SK-N-SH (cell line): ENCODE measurements at regions not wholly inside any gene's neighbourhood (a gene's known extent, or its start where the extent isn't known, plus 50 kb on each side); places are given as distances from the start of the nearest gene placed in this dataset.

Source experiments
- CTCF ChIA-PET: fragments of 300-600, 350-600 bp; formaldehyde crosslinking; extraction: SDS; loops from one replicate; lab custom pipeline; 2021; lab: Yijun Ruan, JAX
- POLR2A ChIA-PET: fragments of 350-600 bp; sonication (Branson Sonifier 250); formaldehyde crosslinking; extraction: SDS; loops from one replicate; lab custom pipeline; 2020; ENCODE audit warnings: antibody characterized with exemption, inconsistent platforms; lab: Yijun Ruan, JAX
- DNase-seq: peaks from one replicate; pipeline ENCODE4 v3.0.0; 2012
- H2AFZ ChIP-seq: fragments of 200-600 bp; sonication (generic); 2 replicates; pipeline ENCODE4 v1.8.1; 2016; ENCODE audit warnings: antibody characterized with exemption, mild to moderate bottlenecking, low read depth
- H3F3A ChIP-seq: fragments of 200-600 bp; sonication (generic); replicated peaks from 2 replicates; pipeline ENCODE3; 2016; ENCODE audit warnings: antibody characterized with exemption, mild to moderate bottlenecking; ENCODE audit not compliant: insufficient read depth
- H3K27ac ChIP-seq, 2 experiments: fragments of 200-500 bp in 1 of 2; fragments of 200-600 bp in 1 of 2; sonication (Bioruptor generic) in 1 of 2; sonication (generic), shearing (Covaris generic) in 1 of 2; 2 replicates each; pipeline versions ENCODE4 v1.5.1 to v1.6.1; 2014 to 2016; ENCODE audit warnings: low read depth in 2 of 2, inconsistent platforms in 1 of 2, low read length in 1 of 2, mild to moderate bottlenecking in 1 of 2, mixed read lengths in 1 of 2
- H3K27me3 ChIP-seq: fragments of 200-600 bp; sonication (generic), shearing (Covaris generic); 2 replicates; pipeline ENCODE4 v1.6.1; 2016; ENCODE audit warnings: mixed run types; ENCODE audit not compliant: insufficient read depth
- H3K36me3 ChIP-seq, 2 experiments: fragments of 200-500 bp in 1 of 2; fragments of 200-600 bp in 1 of 2; sonication (Bioruptor generic) in 1 of 2; sonication (generic) in 1 of 2; replicated peaks in 1 of 2; 2 replicates each; pipeline versions ENCODE3 to v1.5.1; 2014 to 2016; ENCODE audit warnings: low read length in 1 of 2, mild to moderate bottlenecking in 1 of 2; ENCODE audit not compliant: insufficient read depth in 2 of 2, control insufficient read depth in 1 of 2
- H3K4me1 ChIP-seq, 2 experiments: fragments of 200-500 bp in 1 of 2; fragments of 200-600 bp in 1 of 2; sonication (Bioruptor generic) in 1 of 2; sonication (generic), shearing (Covaris generic) in 1 of 2; 2 replicates each; pipeline versions ENCODE4 v1.5.1 to v1.6.1; 2014 to 2016; ENCODE audit warnings: low read depth in 1 of 2, low read length in 1 of 2, mixed run types in 1 of 2; ENCODE audit not compliant: insufficient read depth in 2 of 2, control insufficient read depth in 1 of 2
- H3K4me2 ChIP-seq: fragments of 200-600 bp; sonication (generic), shearing (Covaris generic); 2 replicates; pipeline ENCODE4 v1.6.1; 2017; ENCODE audit warnings: mixed run types
- H3K4me3 ChIP-seq, 2 experiments: fragments of 200-500 bp in 1 of 2; fragments of 200-600 bp in 1 of 2; sonication (Bioruptor generic) in 1 of 2; sonication (generic), shearing (Covaris generic) in 1 of 2; 2 replicates each; pipeline versions ENCODE4 v1.5.1 to v1.8.1; 2014 to 2016; ENCODE audit warnings: low read depth in 2 of 2, inconsistent platforms in 1 of 2, low read length in 1 of 2, mild to moderate bottlenecking in 1 of 2, mixed read lengths in 1 of 2, moderate library complexity in 1 of 2
- H3K79me2 ChIP-seq: fragments of 200-600 bp; sonication (generic); 2 replicates; pipeline ENCODE4 v1.8.1; 2017; ENCODE audit warnings: mild to moderate bottlenecking; ENCODE audit not compliant: insufficient read depth
- H3K9ac ChIP-seq: fragments of 200-600 bp; sonication (generic); 2 replicates; pipeline ENCODE4 v1.6.1; 2017; ENCODE audit warnings: mixed run types
- H3K9me2 ChIP-seq: fragments of 200-600 bp; sonication (generic); 2 replicates; pipeline ENCODE4 v1.6.1; 2017; ENCODE audit warnings: mixed run types
- H3K9me3 ChIP-seq: fragments of 200-600 bp; sonication (generic); 2 replicates; pipeline ENCODE4 v1.6.1; 2017; ENCODE audit warnings: mixed run types, mild to moderate bottlenecking, moderate library complexity
- H4K20me1 ChIP-seq: fragments of 200-600 bp; sonication (generic); 2 replicates; pipeline ENCODE4 v1.6.1; 2017; ENCODE audit warnings: mild to moderate bottlenecking, mixed run types; ENCODE audit not compliant: insufficient read depth
- EP300 ChIP-seq, 2 experiments: IDR thresholded peaks; 2 replicates each; pipeline versions ENCODE4 v1.4.0 to v1.6.1; 2012; ENCODE audit warnings: borderline replicate concordance in 1 of 2, low read depth in 1 of 2, low read length in 1 of 2
- FOSL2 ChIP-seq: IDR thresholded peaks from 2 replicates; pipeline ENCODE4 v1.4.0; 2012; ENCODE audit warnings: low read depth, mild to moderate bottlenecking, moderate library complexity, borderline replicate concordance
- FOXM1 ChIP-seq: IDR thresholded peaks from 2 replicates; pipeline ENCODE4 v1.4.0; 2012; ENCODE audit warnings: low read depth, mild to moderate bottlenecking
- GATA2 ChIP-seq: sonication (generic); formaldehyde crosslinking; IDR thresholded peaks from 2 replicates; pipeline ENCODE4 v1.5.0; 2020; ENCODE audit warnings: mild to moderate bottlenecking, missing genetic modification reagents
- IRF3 ChIP-seq: fragments of 150-350 bp; IDR thresholded peaks from 2 replicates; pipeline ENCODE4 v1.6.1; 2016; ENCODE audit warnings: mild to moderate bottlenecking, low read depth, low read length
- JUND ChIP-seq: IDR thresholded peaks from 2 replicates; pipeline ENCODE4 v1.4.0; 2012
- MAX ChIP-seq: IDR thresholded peaks from 2 replicates; pipeline ENCODE4 v1.4.0; 2012; ENCODE audit warnings: low read depth
- MEF2A ChIP-seq: IDR thresholded peaks from 2 replicates; pipeline ENCODE4 v1.4.0; 2012; ENCODE audit warnings: low read depth, borderline replicate concordance
- MXI1 ChIP-seq: IDR thresholded peaks from 2 replicates; pipeline ENCODE4 v1.6.1; 2012; ENCODE audit warnings: mild to moderate bottlenecking, low read depth, low read length, improper control_type of control experiment
- NFIC ChIP-seq: IDR thresholded peaks from 2 replicates; pipeline ENCODE4 v1.4.0; 2012; ENCODE audit warnings: borderline replicate concordance
- NRF1 ChIP-seq: IDR thresholded peaks from 2 replicates; pipeline ENCODE4 v1.6.1; 2012; ENCODE audit warnings: low read depth, mild to moderate bottlenecking, low read length
- RAD21 ChIP-seq: IDR thresholded peaks from 2 replicates; pipeline ENCODE4 v1.6.1; 2012; ENCODE audit warnings: mild to moderate bottlenecking, low read length
- RCOR1 ChIP-seq: fragments of 150-350 bp; IDR thresholded peaks from 2 replicates; pipeline ENCODE4 v1.6.1; 2017; ENCODE audit warnings: antibody characterized with exemption, low read length
- RFX5 ChIP-seq: IDR thresholded peaks from 2 replicates; pipeline ENCODE4 v1.6.1; 2012; ENCODE audit warnings: mild to moderate bottlenecking, improper control_type of control experiment, low read length
- SIN3A ChIP-seq: IDR thresholded peaks from 2 replicates; pipeline ENCODE4 v1.6.1; 2012; ENCODE audit warnings: low read depth, mild to moderate bottlenecking, low read length, moderate library complexity, borderline replicate concordance
- SMC3 ChIP-seq: IDR thresholded peaks from 2 replicates; pipeline ENCODE4 v1.6.1; 2012; ENCODE audit warnings: low read depth, low read length, improper control_type of control experiment
- TCF12 ChIP-seq: IDR thresholded peaks from 2 replicates; pipeline ENCODE4 v1.4.0; 2012
- TEAD4 ChIP-seq: IDR thresholded peaks from 2 replicates; pipeline ENCODE4 v1.4.0; 2012; ENCODE audit warnings: mild to moderate bottlenecking, borderline replicate concordance; ENCODE audit not compliant: insufficient read depth
- YY1 ChIP-seq: IDR thresholded peaks from 2 replicates; pipeline ENCODE4 v1.4.0; 2012; ENCODE audit warnings: low read depth, mild to moderate bottlenecking
- WGBS: methylation state at CpG from one replicate; pipeline ENCODE4 v1.1.6; 2017; ENCODE audit warnings: low lambda C conversion rate; 5-methylcytosine and 5-hydroxymethylcytosine counted together
- TF ChIP-seq, protein P1 (sequence below): fragments of 150-350 bp; IDR thresholded peaks from 2 replicates; pipeline ENCODE4 v1.6.1; 2017; ENCODE audit warnings: antibody characterized with exemption, low read length, low read depth, borderline replicate concordance

GRCh38 chr10:8137726-8138125 is 83.2 kb downstream of the GATA3 start (continued):
- TF ChIP-seq FOSL2 (no peak), MXI1 (no peak), SMC3 (no peak), TCF12 (no peak), GATA2 (CRISPR knock-in tag) (no peak)

DNA sequence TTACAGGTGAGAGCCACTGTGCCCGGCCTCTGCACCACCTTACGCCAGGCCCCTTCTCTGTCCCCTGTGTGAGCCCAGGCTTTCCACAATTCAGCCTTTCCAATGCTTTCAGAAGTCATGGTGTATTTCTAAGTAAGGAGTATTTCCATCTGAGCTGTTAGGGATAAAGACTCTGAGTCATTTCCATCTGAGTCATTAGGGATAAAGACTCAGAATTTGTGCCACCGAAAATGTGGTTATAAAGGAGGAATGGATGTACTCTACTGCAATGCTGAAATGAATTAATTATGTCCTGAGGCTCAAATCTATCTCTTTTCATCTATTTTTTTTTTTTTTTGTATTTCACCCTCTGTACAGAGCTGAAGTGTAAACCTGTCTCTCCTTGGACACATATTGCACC is 84.0 kb downstream of the GATA3 start:
- peak overlapping the region; percentile 51; the same call in 1 of the 2 replicates for H3K4me2 ChIP-seq
- peak overlapping the region in 1 of 2 experiments; percentile 32; a peak in 1 of 4 replicates for H3K27ac ChIP-seq
- H4K20me1 ChIP-seq: no peaks in the 10 kb centered on the region
- H2AFZ ChIP-seq: no peak overlapping the region
- H3K27me3 ChIP-seq: no peaks in the 10 kb centered on the region
- H3K4me1 ChIP-seq: peaks cover 3 to 6% of the 10 kb centered on the region in 2 experiments; a peak in 2 of 4 replicates
- H3K36me3 ChIP-seq: no peaks in the 10 kb centered on the region
- DNase-seq: no peak
- no peak overlapping the region for H3K4me3 ChIP-seq
- no peak overlapping the region for H3K9ac ChIP-seq
- H3F3A ChIP-seq: peaks cover 9% of the 10 kb centered on the region
- ChIA-PET CTCF (interaction anchor here (1.2 kb wide), 1 partner anchor 42 kb away, joined by 3 read pairs; no protein-coding TSS in a partner anchor), POLR2A (no interaction called here)
- no peaks in the 10 kb centered on the region for H3K79me2 ChIP-seq
- no peaks in the 10 kb centered on the region for H3K9me3 ChIP-seq
- TF ChIP-seq FOSL2: peak; percentile 94
- TF ChIP-seq RCOR1: peak; percentile 30; the same call in 1 of the 2 replicates
- peak; percentile 80 for TF ChIP-seq JUND
- no peak for TF ChIP-seq MEF2A
- TF ChIP-seq SIN3A: no peak
- TF ChIP-seq NRF1: no peak
- TF ChIP-seq RAD21: 0 out of 2 replicates have a peak, but pooled peaks have one; percentile 6
- TF ChIP-seq, protein P1, sequence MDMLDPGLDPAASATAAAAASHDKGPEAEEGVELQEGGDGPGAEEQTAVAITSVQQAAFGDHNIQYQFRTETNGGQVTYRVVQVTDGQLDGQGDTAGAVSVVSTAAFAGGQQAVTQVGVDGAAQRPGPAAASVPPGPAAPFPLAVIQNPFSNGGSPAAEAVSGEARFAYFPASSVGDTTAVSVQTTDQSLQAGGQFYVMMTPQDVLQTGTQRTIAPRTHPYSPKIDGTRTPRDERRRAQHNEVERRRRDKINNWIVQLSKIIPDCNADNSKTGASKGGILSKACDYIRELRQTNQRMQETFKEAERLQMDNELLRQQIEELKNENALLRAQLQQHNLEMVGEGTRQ: no peak
- peak in 1 of 2 experiments; percentile 54; a peak in 1 of 4 replicates for TF ChIP-seq EP300 (IDR thresholded peaks at IDR 0.05; ENCODE audit: borderline replicate concordance in 1 of 2, low read depth in 1 of 2, low read length in 1 of 2)
- TF ChIP-seq TCF12: peak; percentile 46; the same call in 1 of the 2 replicates
- peak; percentile 8; the same call in 1 of the 2 replicates for TF ChIP-seq NFIC
- 0 out of 2 replicates have a peak, but pooled peaks have one; percentile 22 for TF ChIP-seq TEAD4
- TF ChIP-seq, all 33 proteins: peak for 8
- H3K9me2 ChIP-seq: no peaks in the 10 kb centered on the region
- 32% methylated on average over 3 of the region's 3 CpGs for WGBS

DNA sequence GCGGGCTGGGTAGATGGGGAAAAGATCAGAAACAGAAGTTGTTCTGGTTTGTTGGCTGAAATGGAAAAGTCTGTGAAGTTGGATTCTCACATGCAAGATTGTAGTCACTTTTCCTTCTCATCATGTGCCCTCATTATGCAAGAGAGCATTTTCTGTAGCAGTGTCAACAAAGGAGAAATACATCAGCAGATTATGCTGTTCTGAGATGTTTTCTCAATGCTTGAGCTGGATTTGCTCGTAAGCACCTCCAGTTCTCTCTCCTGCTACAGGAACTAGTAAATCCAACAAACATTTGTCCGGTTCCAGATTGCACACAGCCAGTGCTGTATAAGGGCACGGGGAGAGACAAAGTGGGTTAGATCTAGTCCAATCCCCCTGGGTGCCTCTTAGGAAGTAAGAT is 90.0 kb downstream of the GATA3 start:
- no peak overlapping the region for H2AFZ ChIP-seq
- H3K4me1 ChIP-seq: peaks cover 0 to 6% of the 10 kb centered on the region in 2 experiments; a peak in 1 of 4 replicates
- no peak overlapping the region for H3K27ac ChIP-seq
- H3K4me3 ChIP-seq: no peak overlapping the region
- H3K79me2 ChIP-seq: no peaks in the 10 kb centered on the region
- H3K9me2 ChIP-seq: no peaks in the 10 kb centered on the region
- DNase-seq: no peak
- WGBS: 97% methylated on average over 4 of the region's 4 CpGs
- H4K20me1 ChIP-seq: no peaks in the 10 kb centered on the region
- no peak overlapping the region for H3K9ac ChIP-seq
- POLR2A ChIA-PET: no interaction called here
- H3F3A ChIP-seq: no peaks in the 10 kb centered on the region
- CTCF ChIA-PET: interaction anchor here (0.7 to 1.9 kb wide), 2 partner anchors 12 to 267 kb away, joined by 3 to 10 read pairs; no protein-coding TSS in a partner anchor
- no peak overlapping the region for H3K4me2 ChIP-seq
- no peaks in the 10 kb centered on the region for H3K36me3 ChIP-seq
- H3K9me3 ChIP-seq: no peaks in the 10 kb centered on the region
- H3K27me3 ChIP-seq: no peaks in the 10 kb centered on the region
- no peak for TF ChIP-seq RFX5
- no peak for TF ChIP-seq MXI1
- no peak for TF ChIP-seq FOXM1
- no peak for TF ChIP-seq EP300 (IDR thresholded peaks at IDR 0.05; ENCODE audit: borderline replicate concordance in 1 of 2, low read depth in 1 of 2, low read length in 1 of 2)
- TF ChIP-seq YY1: no peak
- TF ChIP-seq TCF12: no peak
- no peak for TF ChIP-seq IRF3
- TF ChIP-seq, protein P1: no peak
- no peak for TF ChIP-seq GATA2 (CRISPR knock-in tag)
- no peak for TF ChIP-seq MAX
- no peak for TF ChIP-seq TEAD4
